GM12878 (cell line): ENCODE measurements at regions not wholly inside any gene's neighbourhood (a gene's known extent, or its start where the extent isn't known, plus 50 kb on each side); places are given as distances from the start of the nearest gene placed in this dataset.

Source experiments
- SRF ChIP-seq, 2 experiments: IDR thresholded peaks; 2 replicates each; pipeline ENCODE4 v1.6.1; 2011; ENCODE audit warnings: low read depth in 2 of 2, low read length in 2 of 2, mild to moderate bottlenecking in 1 of 2, moderate library complexity in 1 of 2
- TF ChIP-seq, protein P1 (sequence below), 3 experiments: IDR thresholded peaks in 2 of 3; conservative IDR thresholded peaks in 1 of 3; 2 replicates each; pipeline ENCODE4 v1.5.1; 2011; ENCODE audit warnings: low read depth in 3 of 3, low read length in 3 of 3, mild to moderate bottlenecking in 3 of 3, control low read depth in 2 of 3, moderate library complexity in 2 of 3, inconsistent platforms in 1 of 3, mixed read lengths in 1 of 3; ENCODE audit not compliant: control insufficient read depth in 2 of 3, insufficient read depth in 1 of 3; ENCODE audit errors: extremely low read depth in 1 of 3

DNA sequence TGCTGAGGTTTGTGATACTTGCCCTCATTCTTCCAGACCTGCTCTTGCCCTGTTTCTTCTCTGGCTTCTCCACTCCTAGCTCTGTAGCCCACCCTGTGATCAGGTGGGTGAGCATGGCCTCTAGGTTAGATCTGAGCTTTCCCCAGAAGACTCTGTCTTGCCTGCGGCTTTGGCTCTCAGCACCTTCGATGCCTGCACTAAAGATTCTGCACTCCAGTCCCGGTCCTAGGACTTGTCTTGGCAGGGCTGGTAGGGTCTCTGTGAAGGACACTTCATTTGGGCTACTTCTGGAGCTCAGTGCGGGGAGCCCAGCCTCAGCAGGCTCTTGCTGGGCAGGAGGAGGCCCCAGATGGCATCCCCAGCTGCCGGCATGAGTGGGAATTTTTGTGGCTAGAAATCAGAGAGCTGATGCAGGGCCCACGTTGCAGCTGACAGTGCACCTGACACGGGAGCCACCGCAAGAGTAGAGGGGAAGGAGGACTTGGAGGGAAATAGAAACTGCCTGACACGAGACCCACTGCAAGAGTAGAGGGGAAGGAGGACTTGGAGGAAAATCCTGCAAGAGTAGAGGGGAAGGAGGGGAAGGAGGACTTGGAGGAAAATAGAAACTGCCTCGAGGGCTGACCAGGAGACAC, 226.9 kb upstream of the B3GAT1 start:
- TF ChIP-seq, protein P1, sequence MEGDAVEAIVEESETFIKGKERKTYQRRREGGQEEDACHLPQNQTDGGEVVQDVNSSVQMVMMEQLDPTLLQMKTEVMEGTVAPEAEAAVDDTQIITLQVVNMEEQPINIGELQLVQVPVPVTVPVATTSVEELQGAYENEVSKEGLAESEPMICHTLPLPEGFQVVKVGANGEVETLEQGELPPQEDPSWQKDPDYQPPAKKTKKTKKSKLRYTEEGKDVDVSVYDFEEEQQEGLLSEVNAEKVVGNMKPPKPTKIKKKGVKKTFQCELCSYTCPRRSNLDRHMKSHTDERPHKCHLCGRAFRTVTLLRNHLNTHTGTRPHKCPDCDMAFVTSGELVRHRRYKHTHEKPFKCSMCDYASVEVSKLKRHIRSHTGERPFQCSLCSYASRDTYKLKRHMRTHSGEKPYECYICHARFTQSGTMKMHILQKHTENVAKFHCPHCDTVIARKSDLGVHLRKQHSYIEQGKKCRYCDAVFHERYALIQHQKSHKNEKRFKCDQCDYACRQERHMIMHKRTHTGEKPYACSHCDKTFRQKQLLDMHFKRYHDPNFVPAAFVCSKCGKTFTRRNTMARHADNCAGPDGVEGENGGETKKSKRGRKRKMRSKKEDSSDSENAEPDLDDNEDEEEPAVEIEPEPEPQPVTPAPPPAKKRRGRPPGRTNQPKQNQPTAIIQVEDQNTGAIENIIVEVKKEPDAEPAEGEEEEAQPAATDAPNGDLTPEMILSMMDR (IDR thresholded peaks at IDR 0.05 in 2 of 3, conservative IDR thresholded peaks at IDR 0.05 in 1 of 3; ENCODE audit: control insufficient read depth in 2 of 3, extremely low read depth in 1 of 3, insufficient read depth in 1 of 3, low read depth in 3 of 3, low read length in 3 of 3), result no peak
- TF ChIP-seq SRF (IDR thresholded peaks at IDR 0.05; ENCODE audit: low read depth in 2 of 2, low read length in 2 of 2), result no peak
